HepG2 (cell line): ENCODE measurements at regions not wholly inside any gene's neighbourhood (a gene's known extent, or its start where the extent isn't known, plus 50 kb on each side); places are given as distances from the start of the nearest gene placed in this dataset.

ENCODE experiments used
- ATAC-seq: fragments of 200-7000 bp; cut with Tn5 transposase; 3 replicates; pipeline ENCODE4 v1.9.1; 2020; ENCODE audit warnings: mild to moderate bottlenecking, moderate library complexity
- BruUV-seq: library from RNA; stranded (reverse); fragments of 400-500 nt; replicated peaks from 2 replicates; lab custom pipeline; 2021; lab: Mats Ljungman, UMichigan
- CTCF ChIA-PET: fragments of 300-600 bp; formaldehyde crosslinking; extraction: SDS; loops from one replicate; lab custom pipeline; 2021; ENCODE audit warnings: low total read pairs, inconsistent platforms, low intra/inter-chr PET ratio; lab: Yijun Ruan, JAX
- POLR2A ChIA-PET: fragments of 350-600 bp; sonication (Branson Sonifier 250); formaldehyde crosslinking; loops from one replicate; lab custom pipeline; 2020; ENCODE audit warnings: antibody characterized with exemption, inconsistent platforms; lab: Yijun Ruan, JAX
- DNase-seq: peaks from one replicate; pipeline ENCODE4 v3.0.0-alpha.2; 2015; ENCODE audit warnings: low spot score
- FAIRE-seq: peaks from 3 replicates; lab custom pipeline; 2011; peaks lifted over from hg19 to GRCh38; lab: Jason Lieb, UNC
- H2AFZ ChIP-seq: one replicate; pipeline ENCODE4 v1.6.1; 2011; ENCODE audit warnings: low read length, inconsistent platforms
- H3K27ac ChIP-seq: fragments of 300-600 bp; 3 replicates; pipeline ENCODE4 v1.8.0; 2011; ENCODE audit warnings: mixed run types, mild to moderate bottlenecking, mixed read lengths, low read length, inconsistent platforms; ENCODE audit not compliant: insufficient read depth; ENCODE audit errors: extremely low read length
- H3K27me3 ChIP-seq, 2 experiments: fragments of 200-600 bp in 1 of 2; 2 replicates in 1 of 2; 3 replicates in 1 of 2; pipeline versions ENCODE4 v1.6.0 to v1.8.0; 2011; ENCODE audit warnings: low read length in 2 of 2, mild to moderate bottlenecking in 2 of 2, moderate library complexity in 2 of 2, inconsistent platforms in 1 of 2; ENCODE audit not compliant: insufficient read depth in 2 of 2, control insufficient read depth in 1 of 2
- H3K36me3 ChIP-seq, 2 experiments: fragments of 200-600 bp in 1 of 2; replicated peaks in 1 of 2; 2 replicates in 1 of 2; 3 replicates in 1 of 2; pipeline versions ENCODE4 v1.5.1 to v1.8.0; 2011; ENCODE audit warnings: low read length in 2 of 2, inconsistent platforms in 1 of 2; ENCODE audit not compliant: insufficient read depth in 2 of 2, control insufficient read depth in 1 of 2
- H3K4me1 ChIP-seq: 2 replicates; pipeline ENCODE4 v1.5.1; 2012; ENCODE audit warnings: low read length, inconsistent platforms; ENCODE audit not compliant: insufficient read depth
- H3K4me2 ChIP-seq: 2 replicates; pipeline ENCODE4 v1.6.0; 2011; ENCODE audit warnings: low read depth, low read length, inconsistent platforms
- H3K4me3 ChIP-seq, 3 experiments: fragments of 200-600 bp in 1 of 3; sonication (generic), shearing (Covaris generic) in 1 of 3; replicated peaks in 1 of 3; 2 replicates each; pipeline ENCODE4 v1.5.1; 2011 to 2016; ENCODE audit warnings: low read length in 3 of 3, inconsistent platforms in 2 of 3, low read depth in 2 of 3, mild to moderate bottlenecking in 2 of 3, control low read depth in 1 of 3, mixed read lengths in 1 of 3; ENCODE audit not compliant: insufficient read depth in 1 of 3
- H3K79me2 ChIP-seq: one replicate; pipeline ENCODE4 v1.6.1; 2011; ENCODE audit warnings: low read length, inconsistent platforms; ENCODE audit not compliant: insufficient read depth
- H3K9ac ChIP-seq: 2 replicates; pipeline ENCODE4 v1.6.0; 2011; ENCODE audit warnings: mild to moderate bottlenecking, low read depth, low read length, inconsistent platforms; ENCODE audit not compliant: insufficient read depth
- H3K9me3 ChIP-seq: 2 replicates; pipeline ENCODE4 v1.5.1; 2012; ENCODE audit warnings: mild to moderate bottlenecking, low read length
- H4K20me1 ChIP-seq: 2 replicates; pipeline ENCODE4 v1.6.0; 2011; ENCODE audit warnings: inconsistent platforms, mild to moderate bottlenecking, low read length, moderate library complexity; ENCODE audit not compliant: insufficient read depth
- BRD4 ChIP-seq: sonication (generic); formaldehyde crosslinking; IDR thresholded peaks from 2 replicates; pipeline ENCODE4 v1.4.0; 2020; ENCODE audit warnings: missing genetic modification reagents
- FOXO4 ChIP-seq: sonication (generic); formaldehyde crosslinking; conservative IDR thresholded peaks from 2 replicates; pipeline ENCODE4 v1.8.1; 2023; ENCODE audit warnings: missing genetic modification reagents
- SMARCE1 ChIP-seq: fragments of 450-650 bp; IDR thresholded peaks from 2 replicates; pipeline ENCODE4 v1.6.1; 2017; ENCODE audit warnings: borderline replicate concordance
- SMYD3 ChIP-seq: sonication (generic); formaldehyde crosslinking; IDR thresholded peaks from 2 replicates; pipeline ENCODE4 v1.8.1; 2023; ENCODE audit warnings: mild to moderate bottlenecking, missing genetic modification reagents
- SNRNP70 ChIP-seq: fragments of 200-400 bp; formaldehyde crosslinking; IDR thresholded peaks from 2 replicates; pipeline ENCODE4 v1.6.1; 2017; ENCODE audit warnings: mild to moderate bottlenecking, low read depth, low read length, moderate library complexity
- ZBTB33 ChIP-seq: sonication (generic); formaldehyde crosslinking; IDR thresholded peaks from 2 replicates; pipeline ENCODE4 v1.4.0; 2020; ENCODE audit warnings: missing genetic modification reagents
- ZNF207 ChIP-seq: fragments of 450-650 bp; IDR thresholded peaks from 2 replicates; pipeline ENCODE4 v1.6.1; 2016; ENCODE audit warnings: antibody characterized with exemption, borderline replicate concordance
- ZNF24 ChIP-seq: fragments of 450-650 bp; IDR thresholded peaks from 2 replicates; pipeline ENCODE4 v1.6.1; 2017; ENCODE audit warnings: antibody characterized with exemption, mild to moderate bottlenecking
- ZNF513 ChIP-seq: sonication (generic); formaldehyde crosslinking; conservative IDR thresholded peaks from 2 replicates; pipeline ENCODE4 v1.5.0; 2020; ENCODE audit warnings: missing genetic modification reagents
- ZNF724P ChIP-seq: sonication (generic); formaldehyde crosslinking; IDR thresholded peaks from 2 replicates; pipeline ENCODE4 v1.8.0; 2022; ENCODE audit warnings: missing genetic modification reagents, borderline replicate concordance
- ZNF839 ChIP-seq: sonication (generic); formaldehyde crosslinking; IDR thresholded peaks from 2 replicates; pipeline ENCODE4 v1.4.0; 2020; ENCODE audit warnings: missing genetic modification reagents, mild to moderate bottlenecking, borderline replicate concordance
- WGBS: methylation state at CpG from one replicate; pipeline ENCODE4 v1.1.6; 2017; ENCODE audit warnings: low lambda C conversion rate; 5-methylcytosine and 5-hydroxymethylcytosine counted together
- in situ Hi-C: cut with HindIII; loops from 2 replicates; pipeline ENCODE4 v1.10.0; 2017; ENCODE audit warnings: low pct_unique_long_range_greater_than_20kb; ENCODE audit not compliant: extremely low pct_ligation_motif_present
- intact Hi-C: fragments of 100-400 bp; cut with micrococcal nuclease; formaldehyde crosslinking; loops from one replicate; pipeline ENCODE4 v1.10.0; 2022; ENCODE audit not compliant: unreplicated experiment
- TF ChIP-seq, protein P1 (sequence below): sonication (generic); formaldehyde crosslinking; IDR thresholded peaks from 2 replicates; pipeline ENCODE4 v1.4.0; 2020; ENCODE audit warnings: missing genetic modification reagents

- TF ChIP-seq FOXO4 (no peak), SMARCE1 (no peak), SNRNP70 (no peak), ZNF24 (no peak), ZNF207 (no peak), ZBTB33 (no peak), SMYD3 (CRISPR knock-in tag) (no peak), BRD4 (no peak), ZNF724P (CRISPR knock-in tag) (no peak)
- TF ChIP-seq, all 625 proteins: peak for 0
These were observed 189.3 kb downstream of the KCNA5 start (continued) for GRCh38 chr12:5232826-5233500.

GRCh38 chr12:5236022-5236640, 192.5 kb downstream of the KCNA5 start:
- no peak overlapping the region for H2AFZ ChIP-seq
- no peak overlapping the region for H3K4me3 ChIP-seq
- in situ Hi-C loops = no loop called here
- H4K20me1 ChIP-seq = no peaks in the 10 kb centered on the region
- 50% methylated on average over 5 of the region's 5 CpGs for WGBS
- no peak overlapping the region for H3K4me2 ChIP-seq
- H3K36me3 ChIP-seq = no peaks in the 10 kb centered on the region
- H3K27me3 ChIP-seq = no peaks in the 10 kb centered on the region; a peak in 1 of 5 replicates
- intact Hi-C loops = no loop called here
- ChIA-PET CTCF (no interaction called here), POLR2A (no interaction called here)
- FAIRE-seq (no peak), DNase-seq (no peak), ATAC-seq (no peak)
- H3K9ac ChIP-seq = no peak overlapping the region
- no peaks in the 10 kb centered on the region for H3K9me3 ChIP-seq
- H3K79me2 ChIP-seq = no peaks in the 10 kb centered on the region
- no TSS peak for BruUV-seq
- H3K27ac ChIP-seq = no peak overlapping the region
- no peaks in the 10 kb centered on the region for H3K4me1 ChIP-seq
- no peak for TF ChIP-seq ZNF513 (CRISPR knock-in tag)
- no peak for TF ChIP-seq ZNF839
- TF ChIP-seq, protein P1, sequence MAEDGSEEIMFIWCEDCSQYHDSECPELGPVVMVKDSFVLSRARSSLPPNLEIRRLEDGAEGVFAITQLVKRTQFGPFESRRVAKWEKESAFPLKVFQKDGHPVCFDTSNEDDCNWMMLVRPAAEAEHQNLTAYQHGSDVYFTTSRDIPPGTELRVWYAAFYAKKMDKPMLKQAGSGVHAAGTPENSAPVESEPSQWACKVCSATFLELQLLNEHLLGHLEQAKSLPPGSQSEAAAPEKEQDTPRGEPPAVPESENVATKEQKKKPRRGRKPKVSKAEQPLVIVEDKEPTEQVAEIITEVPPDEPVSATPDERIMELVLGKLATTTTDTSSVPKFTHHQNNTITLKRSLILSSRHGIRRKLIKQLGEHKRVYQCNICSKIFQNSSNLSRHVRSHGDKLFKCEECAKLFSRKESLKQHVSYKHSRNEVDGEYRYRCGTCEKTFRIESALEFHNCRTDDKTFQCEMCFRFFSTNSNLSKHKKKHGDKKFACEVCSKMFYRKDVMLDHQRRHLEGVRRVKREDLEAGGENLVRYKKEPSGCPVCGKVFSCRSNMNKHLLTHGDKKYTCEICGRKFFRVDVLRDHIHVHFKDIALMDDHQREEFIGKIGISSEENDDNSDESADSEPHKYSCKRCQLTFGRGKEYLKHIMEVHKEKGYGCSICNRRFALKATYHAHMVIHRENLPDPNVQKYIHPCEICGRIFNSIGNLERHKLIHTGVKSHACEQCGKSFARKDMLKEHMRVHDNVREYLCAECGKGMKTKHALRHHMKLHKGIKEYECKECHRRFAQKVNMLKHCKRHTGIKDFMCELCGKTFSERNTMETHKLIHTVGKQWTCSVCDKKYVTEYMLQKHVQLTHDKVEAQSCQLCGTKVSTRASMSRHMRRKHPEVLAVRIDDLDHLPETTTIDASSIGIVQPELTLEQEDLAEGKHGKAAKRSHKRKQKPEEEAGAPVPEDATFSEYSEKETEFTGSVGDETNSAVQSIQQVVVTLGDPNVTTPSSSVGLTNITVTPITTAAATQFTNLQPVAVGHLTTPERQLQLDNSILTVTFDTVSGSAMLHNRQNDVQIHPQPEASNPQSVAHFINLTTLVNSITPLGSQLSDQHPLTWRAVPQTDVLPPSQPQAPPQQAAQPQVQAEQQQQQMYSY = no peak
